ENCODE measurements at regions not wholly inside any gene's neighbourhood (a gene's known extent, or its start where the extent isn't known, plus 50 kb on each side); places are given as distances from the start of the nearest gene placed in this dataset.

DNA sequence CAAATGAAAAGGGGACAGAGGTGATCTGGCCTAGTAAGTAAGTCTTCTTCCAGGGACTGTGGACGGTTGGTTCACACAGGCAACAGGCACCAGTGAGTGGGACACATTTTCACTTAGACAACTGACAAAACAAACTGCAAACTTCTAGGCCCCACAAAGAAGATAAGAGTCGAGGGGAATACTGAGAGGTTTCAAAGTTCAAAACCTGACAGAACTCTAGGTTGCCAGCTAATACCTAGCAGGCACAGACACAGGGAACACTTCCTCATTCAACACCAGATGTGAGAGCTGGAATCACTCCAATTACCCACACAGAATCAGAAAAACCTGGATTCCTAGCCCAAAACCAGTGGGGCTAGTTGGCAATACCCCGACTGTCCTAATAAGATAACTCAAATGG lies 621.7 kb downstream of the ZPLD1 start:
- TF ChIP-seq CTCF (IDR thresholded peaks at IDR 0.05) (no peak), POLR2AphosphoS5 (IDR thresholded peaks at IDR 0.05; ENCODE audit: low read depth, low read length) (no peak), SIN3A (IDR thresholded peaks at IDR 0.05; ENCODE audit: borderline replicate concordance, insufficient read depth, low read depth, low read length) (no peak), REST (IDR thresholded peaks at IDR 0.05; ENCODE audit: insufficient read depth in 1 of 2, low read depth in 2 of 2, low read length in 1 of 2) (no peak), TCF7L2 (IDR thresholded peaks at IDR 0.05; ENCODE audit: low read depth, low read length) (no peak)
